ENCODE measurements at regions not wholly inside any gene's neighbourhood (a gene's known extent, or its start where the extent isn't known, plus 50 kb on each side); places are given as distances from the start of the nearest gene placed in this dataset.

DNA sequence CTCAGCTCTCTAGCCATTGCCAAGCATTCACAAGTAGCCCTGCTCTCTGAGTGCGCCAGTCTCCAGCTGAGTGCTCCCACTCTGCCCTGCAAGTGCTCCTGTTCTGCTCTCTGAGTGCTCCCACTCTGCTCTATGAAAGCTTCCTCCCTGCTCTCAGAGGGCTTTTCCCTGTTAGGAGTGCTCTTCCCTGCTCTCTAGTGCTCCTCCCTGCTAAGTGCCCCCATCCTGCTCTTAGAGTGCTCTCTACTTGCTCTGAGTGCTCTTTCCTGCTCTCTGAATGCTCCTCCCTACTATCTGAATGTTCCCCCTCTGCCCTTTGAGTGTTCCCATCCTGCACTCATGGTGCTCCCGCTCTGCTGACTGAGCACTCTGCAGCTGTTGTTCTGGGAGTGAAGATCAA, 555.4 kb downstream of the NPHP4 start:
- intact Hi-C loops (cut with DNase I), result no loop called here
- Histone ChIP-seq H3K4me1 (no peaks in the 10 kb centered on the region), H3K9me3 (no peaks in the 10 kb centered on the region), H3K4me3 (no peak overlapping the region), H3K36me3 (no peaks in the 10 kb centered on the region), H3K27me3 (no peaks in the 10 kb centered on the region), H3K27ac (no peak overlapping the region)
- WGBS (ENCODE audit: insufficient coverage, low coverage, low lambda C conversion rate, missing lambda C conversion rate), result 71% methylated on average over 1 of the region's 2 CpGs
- DNase-seq (no peak), ATAC-seq (no peak)
- TF ChIP-seq CTCF (IDR thresholded peaks at IDR 0.05), result no peak
- no peak for TF ChIP-seq POLR2A (IDR thresholded peaks at IDR 0.05)

GRCh38 chr1:5435414-5435813, 556.8 kb downstream of the NPHP4 start:
- Histone ChIP-seq H3K9me3 (no peaks in the 10 kb centered on the region), H3K4me1 (peaks cover 0 to 8% (median 0%) of the 10 kb centered on the region in 4 donors), H3K4me3 (no peak overlapping the region), H3K27ac (no peak overlapping the region), H3K27me3 (no peaks in the 10 kb centered on the region), H3K36me3 (no peaks in the 10 kb centered on the region)
- WGBS (ENCODE audit: insufficient coverage, low coverage, low lambda C conversion rate, missing lambda C conversion rate), result 51% methylated on average over 4 of the region's 6 CpGs
- intact Hi-C loops (cut with DNase I), result no loop called here
- ATAC-seq, result no peak
- DNase-seq, result no peak
- TF ChIP-seq POLR2A (IDR thresholded peaks at IDR 0.05), result no peak
- no peak for TF ChIP-seq CTCF (IDR thresholded peaks at IDR 0.05)

- no peak for TF ChIP-seq POLR2A (IDR thresholded peaks at IDR 0.05)
- TF ChIP-seq CTCF (IDR thresholded peaks at IDR 0.05), result no peak
- Histone ChIP-seq H3K4me1 (peaks cover 0 to 8% (median 0%) of the 10 kb centered on the region in 4 donors), H3K27me3 (no peaks in the 10 kb centered on the region), H3K4me3 (no peak overlapping the region), H3K36me3 (no peaks in the 10 kb centered on the region), H3K27ac (no peak overlapping the region), H3K9me3 (no peaks in the 10 kb centered on the region)
- intact Hi-C loops (cut with DNase I), result no loop called here
- DNase-seq (no peak), ATAC-seq (no peak)
- no CpG with 5 or more reads among the region's 5 CpGs for WGBS (ENCODE audit: insufficient coverage, low coverage, low lambda C conversion rate, missing lambda C conversion rate)
Measured at GRCh38 chr1:5432436-5432835, 559.8 kb downstream of the NPHP4 start.

DNA sequence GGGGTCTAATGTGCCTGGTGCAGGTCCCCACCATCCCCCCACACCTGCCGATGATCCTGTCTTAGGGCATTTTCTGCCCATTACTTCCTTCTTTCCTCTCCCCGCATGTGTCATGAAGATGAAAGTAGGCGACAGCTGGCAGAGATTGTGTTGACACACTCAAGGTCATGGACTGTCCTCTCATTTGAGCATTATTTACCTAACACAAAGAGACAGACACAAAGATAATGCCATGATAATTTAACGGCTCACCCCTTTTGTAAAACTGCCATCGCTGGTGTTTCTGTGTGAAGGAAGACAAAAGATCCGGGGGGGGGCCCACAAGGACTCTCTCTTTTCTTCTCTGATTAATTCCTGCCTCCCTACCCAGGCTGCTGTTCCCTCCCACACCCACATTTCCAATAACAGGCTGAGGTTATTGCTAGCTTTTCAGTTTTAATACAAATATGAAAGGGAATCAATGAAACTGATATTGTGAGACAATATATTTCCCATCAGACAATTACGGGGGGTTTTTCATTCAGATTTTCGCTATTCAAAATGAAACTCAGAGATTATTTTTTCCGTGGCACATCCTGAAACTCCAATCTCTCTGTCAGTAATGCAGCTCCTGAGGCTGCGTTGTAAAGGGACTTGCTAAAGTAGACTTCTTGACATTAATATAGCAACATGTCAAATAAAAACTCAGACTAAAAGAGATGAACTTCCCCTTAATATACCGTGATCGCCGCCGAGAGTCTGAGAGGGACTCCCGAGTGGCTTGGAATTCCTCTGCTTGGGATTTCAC, 561.1 kb downstream of the NPHP4 start:
- Histone ChIP-seq H3K4me3 (no peak overlapping the region), H3K27me3 (no peaks in the 10 kb centered on the region), H3K36me3 (no peaks in the 10 kb centered on the region), H3K4me1 (peaks cover 0 to 8% (median 0%) of the 10 kb centered on the region in 4 donors), H3K27ac (no peak overlapping the region), H3K9me3 (no peaks in the 10 kb centered on the region)
- ATAC-seq, result peak; percentile 50 to 96 (median 83)
- intact Hi-C loops (cut with DNase I), result no loop called here
- peak in 1 of 3 donors; percentile 35 for DNase-seq
- TF ChIP-seq POLR2A (IDR thresholded peaks at IDR 0.05) (no peak), CTCF (IDR thresholded peaks at IDR 0.05) (no peak)
- WGBS (ENCODE audit: insufficient coverage, low coverage, low lambda C conversion rate, missing lambda C conversion rate), result 43% methylated on average over 15 of the region's 15 CpGs

All from right lobe of liver (tissue), 6 donors.